ENCODE measurements at regions not wholly inside any gene's neighbourhood (a gene's known extent, or its start where the extent isn't known, plus 50 kb on each side); places are given as distances from the start of the nearest gene placed in this dataset.
"Not testable (repeated sequence)": the region's sequence is repeated elsewhere in the genome, so short reads cannot be mapped to it uniquely, and the experiment has no call there.

- no peaks in the 10 kb centered on the region for H3K4me1 ChIP-seq (ENCODE audit: insufficient read depth, low read length, poor library complexity, severe bottlenecking)
- H2AFZ ChIP-seq (ENCODE audit: low read length) = no peak overlapping the region
- no peaks in the 10 kb centered on the region for H3K9me3 ChIP-seq (ENCODE audit: low read length)
- no TSS peak for BruUV-seq (replicated peaks)
- H3K36me3 ChIP-seq (ENCODE audit: insufficient read depth, low read length) = no peaks in the 10 kb centered on the region
- H3K4me2 ChIP-seq (ENCODE audit: low read length) = no peak overlapping the region
- H3K4me3 ChIP-seq (ENCODE audit: low read depth, low read length, poor library complexity, severe bottlenecking) = no peak overlapping the region
- no peaks in the 10 kb centered on the region for H3K79me2 ChIP-seq (ENCODE audit: insufficient read depth, low read depth, low read length)
- no peaks in the 10 kb centered on the region for H3K9me2 ChIP-seq (ENCODE audit: insufficient read depth, low read length)
- DNase-seq (ENCODE audit: low spot score) = no peak
- intact Hi-C loops (cut with micrococcal nuclease; ENCODE audit: unreplicated experiment) = no loop called here
- no peak for TF ChIP-seq CTCF (conservative IDR thresholded peaks at IDR 0.05; ENCODE audit: low read length)
- no peak for TF ChIP-seq EZH2phosphoT487 (IDR thresholded peaks at IDR 0.05; ENCODE audit: borderline replicate concordance, low read depth, low read length)
- ChIA-PET POLR2A (interaction anchor here (0.6 kb wide), 1 partner anchor 264 kb away, joined by 3 read pairs; no protein-coding TSS in a partner anchor), CTCF (ENCODE audit: unreplicated experiment) (no interaction called here)
- no peak overlapping the region for H3K27ac ChIP-seq (ENCODE audit: low read depth, low read length, poor library complexity, severe bottlenecking)
- H4K20me1 ChIP-seq (ENCODE audit: insufficient read depth, low read length) = no peaks in the 10 kb centered on the region
Observed at GRCh38 chr6:166798652-166799051, 157.7 kb downstream of the RNASET2 start.

DNA sequence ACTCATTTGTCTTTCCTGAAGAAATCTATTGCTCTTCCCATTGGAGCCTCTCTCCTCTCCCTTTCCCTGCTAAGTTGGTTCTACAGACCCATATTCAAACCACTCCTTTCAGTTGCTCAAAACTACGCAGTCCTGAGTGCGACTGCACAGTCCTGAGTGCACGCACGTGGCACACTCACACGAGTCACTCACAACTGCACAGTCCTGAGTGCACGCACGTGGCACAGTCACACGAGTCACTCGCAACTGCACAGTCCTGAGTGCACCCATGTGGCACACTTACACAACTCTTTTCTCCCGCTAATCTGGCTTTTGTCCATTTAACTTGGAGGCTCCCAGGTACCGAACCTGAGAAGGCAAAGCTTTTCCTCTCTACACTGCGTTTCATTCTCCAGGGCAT, 159.7 kb downstream of the RNASET2 start:
- H3K4me2 ChIP-seq (ENCODE audit: low read length) = no peak overlapping the region
- H3K36me3 ChIP-seq (ENCODE audit: insufficient read depth, low read length) = no peaks in the 10 kb centered on the region
- ChIA-PET CTCF (ENCODE audit: unreplicated experiment) (no interaction called here), POLR2A (no interaction called here)
- H2AFZ ChIP-seq (ENCODE audit: low read length) = no peak overlapping the region
- no TSS peak for BruUV-seq (replicated peaks)
- no peaks in the 10 kb centered on the region for H4K20me1 ChIP-seq (ENCODE audit: insufficient read depth, low read length)
- H3K79me2 ChIP-seq (ENCODE audit: insufficient read depth, low read depth, low read length) = no peaks in the 10 kb centered on the region
- H3K4me3 ChIP-seq (ENCODE audit: low read depth, low read length, poor library complexity, severe bottlenecking) = no peak overlapping the region
- no peaks in the 10 kb centered on the region for H3K9me3 ChIP-seq (ENCODE audit: low read length)
- TF ChIP-seq EZH2phosphoT487 (IDR thresholded peaks at IDR 0.05; ENCODE audit: borderline replicate concordance, low read depth, low read length) = no peak
- TF ChIP-seq CTCF (conservative IDR thresholded peaks at IDR 0.05; ENCODE audit: low read length) = no peak
- no peaks in the 10 kb centered on the region for H3K4me1 ChIP-seq (ENCODE audit: insufficient read depth, low read length, poor library complexity, severe bottlenecking)
- H3K9me2 ChIP-seq (ENCODE audit: insufficient read depth, low read length) = no peaks in the 10 kb centered on the region
- H3K27ac ChIP-seq (ENCODE audit: low read depth, low read length, poor library complexity, severe bottlenecking) = no peak overlapping the region
- intact Hi-C loops (cut with micrococcal nuclease; ENCODE audit: unreplicated experiment) = no loop called here
- DNase-seq (ENCODE audit: low spot score) = no peak

GRCh38 chr6:166795879-166796278, 160.5 kb downstream of the RNASET2 start:
- no TSS peak for BruUV-seq (replicated peaks)
- TF ChIP-seq CTCF (conservative IDR thresholded peaks at IDR 0.05; ENCODE audit: low read length) = no peak
- TF ChIP-seq EZH2phosphoT487 (IDR thresholded peaks at IDR 0.05; ENCODE audit: borderline replicate concordance, low read depth, low read length) = no peak
- intact Hi-C loops (cut with micrococcal nuclease; ENCODE audit: unreplicated experiment) = no loop called here

GRCh38 chr6:166790808-166791207, 163.8 kb upstream of the RPS6KA2 start:
- H4K20me1 ChIP-seq (ENCODE audit: insufficient read depth, low read length); POLR2A ChIA-PET; H3K9me2 ChIP-seq (ENCODE audit: insufficient read depth, low read length); H3K79me2 ChIP-seq (ENCODE audit: insufficient read depth, low read depth, low read length); H3K27ac ChIP-seq (ENCODE audit: low read depth, low read length, poor library complexity, severe bottlenecking); H3K36me3 ChIP-seq (ENCODE audit: insufficient read depth, low read length); H3K4me2 ChIP-seq (ENCODE audit: low read length); H3K4me1 ChIP-seq (ENCODE audit: insufficient read depth, low read length, poor library complexity, severe bottlenecking); intact Hi-C loops (cut with micrococcal nuclease; ENCODE audit: unreplicated experiment); H2AFZ ChIP-seq (ENCODE audit: low read length); H3K4me3 ChIP-seq (ENCODE audit: low read depth, low read length, poor library complexity, severe bottlenecking); BruUV-seq (replicated peaks); DNase-seq (ENCODE audit: low spot score); CTCF ChIA-PET (ENCODE audit: unreplicated experiment); H3K9me3 ChIP-seq (ENCODE audit: low read length): not testable (repeated sequence)

More at GRCh38 chr6:166795879-166796278, 160.5 kb downstream of the RNASET2 start:
- Histone ChIP-seq H3K9me3 (ENCODE audit: low read length) (no peaks in the 10 kb centered on the region), H4K20me1 (ENCODE audit: insufficient read depth, low read length) (no peaks in the 10 kb centered on the region), H3K4me1 (ENCODE audit: insufficient read depth, low read length, poor library complexity, severe bottlenecking) (no peaks in the 10 kb centered on the region), H3K9me2 (ENCODE audit: insufficient read depth, low read length) (no peaks in the 10 kb centered on the region), H3K4me3 (ENCODE audit: low read depth, low read length, poor library complexity, severe bottlenecking) (no peak overlapping the region), H3K79me2 (ENCODE audit: insufficient read depth, low read depth, low read length) (no peaks in the 10 kb centered on the region), H2AFZ (ENCODE audit: low read length) (no peak overlapping the region), H3K36me3 (ENCODE audit: insufficient read depth, low read length) (no peaks in the 10 kb centered on the region), H3K27ac (ENCODE audit: low read depth, low read length, poor library complexity, severe bottlenecking) (no peak overlapping the region), H3K4me2 (ENCODE audit: low read length) (no peak overlapping the region)
- POLR2A ChIA-PET = no interaction called here
- no peak for DNase-seq (ENCODE audit: low spot score)
- CTCF ChIA-PET (ENCODE audit: unreplicated experiment) = no interaction called here
